Astrocyte (in vitro differentiated cells and primary cell): ENCODE measurements at regions not wholly inside any gene's neighbourhood (a gene's known extent, or its start where the extent isn't known, plus 50 kb on each side); places are given as distances from the start of the nearest gene placed in this dataset.
A peak's percentile ranks its signal among the peaks of the same experiment; 100 is the strongest.

Experiments used
- DNase-seq: peaks from one replicate; pipeline ENCODE4 v3.0.0-alpha.2; 2010; ENCODE audit warnings: low read depth
- FAIRE-seq: peaks from 2 replicates; lab custom pipeline; 2011; peaks lifted over from hg19 to GRCh38; lab: Jason Lieb, UNC
- H2AFZ ChIP-seq: 2 replicates; pipeline ENCODE4 v1.6.0; 2012; ENCODE audit warnings: low read depth, low read length, inconsistent platforms
- H3K27ac ChIP-seq: 2 replicates; pipeline ENCODE4 v1.5.1; 2011; ENCODE audit warnings: low read depth, low read length, inconsistent platforms
- H3K27me3 ChIP-seq: 2 replicates; pipeline ENCODE4 v1.6.0; 2011; ENCODE audit warnings: low read length, inconsistent platforms; ENCODE audit not compliant: insufficient read depth
- H3K36me3 ChIP-seq: 2 replicates; pipeline ENCODE4 v1.5.1; 2011; ENCODE audit warnings: low read length, inconsistent platforms; ENCODE audit not compliant: insufficient read depth
- H3K4me1 ChIP-seq: 2 replicates; pipeline ENCODE4 v1.5.1; 2011; ENCODE audit warnings: low read length, inconsistent platforms; ENCODE audit not compliant: insufficient read depth
- H3K4me2 ChIP-seq: 2 replicates; pipeline ENCODE4 v1.6.0; 2012; ENCODE audit warnings: low read length, inconsistent platforms
- H3K4me3 ChIP-seq: 2 replicates; pipeline ENCODE4 v1.5.1; 2011; ENCODE audit warnings: low read depth, mild to moderate bottlenecking, low read length, inconsistent platforms; ENCODE audit not compliant: insufficient read depth
- H3K79me2 ChIP-seq: 2 replicates; pipeline ENCODE4 v1.6.0; 2012; ENCODE audit warnings: mild to moderate bottlenecking, low read length, inconsistent platforms; ENCODE audit not compliant: insufficient read depth
- H3K9ac ChIP-seq: 2 replicates; pipeline ENCODE4 v1.6.0; 2012; ENCODE audit warnings: mild to moderate bottlenecking, low read length, inconsistent platforms
- H3K9me3 ChIP-seq: 2 replicates; pipeline ENCODE4 v1.5.1; 2012; ENCODE audit warnings: low read depth, mild to moderate bottlenecking, low read length, inconsistent platforms; ENCODE audit not compliant: insufficient read depth
- H4K20me1 ChIP-seq: 2 replicates; pipeline ENCODE4 v1.6.0; 2012; ENCODE audit warnings: low read length, inconsistent platforms; ENCODE audit not compliant: insufficient read depth
- H3K27ac Mint-ChIP-seq: one replicate; pipeline ENCODE4 v1.8.0; 2021; ENCODE audit warnings: mild to moderate bottlenecking, mixed read lengths; ENCODE audit not compliant: unreplicated experiment
- H3K27me3 Mint-ChIP-seq: one replicate; pipeline ENCODE4 v1.8.0; 2021; ENCODE audit warnings: low read depth, mixed read lengths; ENCODE audit not compliant: unreplicated experiment
- H3K36me3 Mint-ChIP-seq: one replicate; pipeline ENCODE4 v1.8.0; 2021; ENCODE audit warnings: low read depth, mixed read lengths; ENCODE audit not compliant: unreplicated experiment
- H3K4me1 Mint-ChIP-seq: one replicate; pipeline ENCODE4 v1.8.0; 2021; ENCODE audit warnings: low read depth, mixed read lengths; ENCODE audit not compliant: unreplicated experiment
- H3K4me3 Mint-ChIP-seq: one replicate; pipeline ENCODE4 v1.8.0; 2021; ENCODE audit warnings: mild to moderate bottlenecking, moderate library complexity, mixed read lengths; ENCODE audit not compliant: unreplicated experiment
- H3K9me3 Mint-ChIP-seq: one replicate; pipeline ENCODE4 v1.8.0; 2021; ENCODE audit warnings: mild to moderate bottlenecking, mixed read lengths; ENCODE audit not compliant: unreplicated experiment
- CTCF ChIP-seq: IDR thresholded peaks from 2 replicates; pipeline ENCODE4 v1.5.1; 2011; ENCODE audit warnings: low read depth, mild to moderate bottlenecking, inconsistent platforms, low read length, moderate library complexity; ENCODE audit not compliant: insufficient read depth
- EZH2 ChIP-seq: IDR thresholded peaks from 2 replicates; pipeline ENCODE4 v1.6.1; 2012; ENCODE audit warnings: mild to moderate bottlenecking, low read length, inconsistent platforms; ENCODE audit not compliant: insufficient read depth

GRCh38 chr4:37522996-37523395, 163.2 kb downstream of the RELL1 start:
- H3K9ac ChIP-seq: no peak overlapping the region
- no peaks in the 10 kb centered on the region for H4K20me1 ChIP-seq
- Mint-ChIP-seq H3K9me3 (peaks cover 4% of the 10 kb centered on the region), H3K27ac (no peak overlapping the region), H3K4me3 (no peak overlapping the region), H3K4me1 (no peaks in the 10 kb centered on the region), H3K36me3 (no peaks in the 10 kb centered on the region), H3K27me3 (no peaks in the 10 kb centered on the region)
- FAIRE-seq (no peak), DNase-seq (no peak)
- no peaks in the 10 kb centered on the region for H3K79me2 ChIP-seq
- no peak overlapping the region for H2AFZ ChIP-seq
- no peak overlapping the region for H3K4me3 ChIP-seq
- TF ChIP-seq CTCF (no peak), EZH2 (no peak)
- H3K9me3 ChIP-seq: no peaks in the 10 kb centered on the region
- H3K27me3 ChIP-seq: no peaks in the 10 kb centered on the region
- H3K4me2 ChIP-seq: no peak overlapping the region
- no peak overlapping the region for H3K27ac ChIP-seq
- no peaks in the 10 kb centered on the region for H3K4me1 ChIP-seq
- H3K36me3 ChIP-seq: no peaks in the 10 kb centered on the region

- no peaks in the 10 kb centered on the region for H3K4me1 Mint-ChIP-seq
- Histone ChIP-seq H3K9ac (no peak overlapping the region), H2AFZ (no peak overlapping the region), H3K79me2 (no peaks in the 10 kb centered on the region), H3K4me3 (no peak overlapping the region), H3K36me3 (no peaks in the 10 kb centered on the region), H3K4me2 (no peak overlapping the region), H3K4me1 (no peaks in the 10 kb centered on the region), H4K20me1 (no peaks in the 10 kb centered on the region), H3K27ac (no peak overlapping the region), H3K27me3 (no peaks in the 10 kb centered on the region), H3K9me3 (no peaks in the 10 kb centered on the region)
- no peaks in the 10 kb centered on the region for H3K36me3 Mint-ChIP-seq
- FAIRE-seq (no peak), DNase-seq (no peak)
- peaks cover 4% of the 10 kb centered on the region for H3K9me3 Mint-ChIP-seq
- H3K27me3 Mint-ChIP-seq: no peaks in the 10 kb centered on the region
- H3K4me3 Mint-ChIP-seq: no peak overlapping the region
- TF ChIP-seq EZH2 (no peak), CTCF (no peak)
- H3K27ac Mint-ChIP-seq: no peak overlapping the region
Measured at GRCh38 chr4:37517326-37517725, 168.8 kb downstream of the RELL1 start.

GRCh38 chr4:37516057-37516775, 170.0 kb downstream of the RELL1 start:
- DNase-seq (peak; percentile 3), FAIRE-seq (no peak)
- H4K20me1 ChIP-seq: no peaks in the 10 kb centered on the region
- no peak overlapping the region for H3K27ac ChIP-seq
- H3K4me3 Mint-ChIP-seq: no peak overlapping the region
- TF ChIP-seq EZH2 (no peak), CTCF (no peak)
- H3K4me3 ChIP-seq: no peak overlapping the region
- no peaks in the 10 kb centered on the region for H3K36me3 ChIP-seq
- H3K4me2 ChIP-seq: no peak overlapping the region
- H2AFZ ChIP-seq: no peak overlapping the region
- H3K9me3 ChIP-seq: peaks cover 3% of the 10 kb centered on the region
- peaks cover 4% of the 10 kb centered on the region for H3K9me3 Mint-ChIP-seq
- no peaks in the 10 kb centered on the region for H3K27me3 Mint-ChIP-seq
- no peaks in the 10 kb centered on the region for H3K27me3 ChIP-seq
- no peak overlapping the region for H3K27ac Mint-ChIP-seq
- no peaks in the 10 kb centered on the region for H3K36me3 Mint-ChIP-seq
- H3K79me2 ChIP-seq: no peaks in the 10 kb centered on the region
- H3K4me1 Mint-ChIP-seq: no peaks in the 10 kb centered on the region
- H3K9ac ChIP-seq: no peak overlapping the region
- no peaks in the 10 kb centered on the region for H3K4me1 ChIP-seq
